H9 (cell line): ENCODE measurements at regions not wholly inside any gene's neighbourhood (a gene's known extent, or its start where the extent isn't known, plus 50 kb on each side); places are given as distances from the start of the nearest gene placed in this dataset.

Source experiments
- DNase-seq: peaks from one replicate; pipeline ENCODE4 v3.0.0-alpha.2; 2017
- H2AFZ ChIP-seq: one replicate; pipeline ENCODE4 v1.6.1; 2013; ENCODE audit warnings: mild to moderate bottlenecking, low read length, control low read depth, moderate library complexity
- H2AK5ac ChIP-seq: 2 replicates; pipeline ENCODE4 v1.6.1; 2013; ENCODE audit warnings: low read length, control low read depth, mixed read lengths; ENCODE audit not compliant: insufficient read length
- H2BK120ac ChIP-seq: one replicate; pipeline ENCODE4 v1.6.1; 2013; ENCODE audit warnings: low read depth, mild to moderate bottlenecking, low read length, control low read depth, inconsistent platforms; ENCODE audit not compliant: poor library complexity, severe bottlenecking
- H2BK12ac ChIP-seq: 2 replicates; pipeline ENCODE4 v1.6.1; 2013; ENCODE audit warnings: low read length, control low read depth, mixed read lengths, low read depth; ENCODE audit not compliant: insufficient read length
- H2BK15ac ChIP-seq: 2 replicates; pipeline ENCODE4 v1.6.1; 2013; ENCODE audit warnings: low read depth, low read length, control low read depth
- H2BK20ac ChIP-seq: one replicate; pipeline ENCODE4 v1.6.1; 2013; ENCODE audit warnings: low read depth, mild to moderate bottlenecking, low read length, control low read depth, inconsistent platforms; ENCODE audit not compliant: poor library complexity, severe bottlenecking
- H2BK5ac ChIP-seq: 2 replicates; pipeline ENCODE4 v1.6.1; 2013; ENCODE audit warnings: low read length, control low read depth, mixed read lengths; ENCODE audit not compliant: insufficient read length
- H3K14ac ChIP-seq: 2 replicates; pipeline ENCODE4 v1.6.1; 2013; ENCODE audit warnings: low read length, control low read depth; ENCODE audit not compliant: insufficient read depth
- H3K18ac ChIP-seq: 2 replicates; pipeline ENCODE4 v1.6.1; 2013; ENCODE audit warnings: low read depth, mild to moderate bottlenecking, mixed read lengths, low read length, control low read depth; ENCODE audit not compliant: insufficient read length
- H3K23ac ChIP-seq: 2 replicates; pipeline ENCODE4 v1.6.1; 2013; ENCODE audit warnings: low read length, control low read depth, mixed read lengths, low read depth; ENCODE audit not compliant: insufficient read length
- H3K23me2 ChIP-seq: 2 replicates; pipeline ENCODE4 v1.6.1; 2013; ENCODE audit warnings: low read depth, mild to moderate bottlenecking, mixed read lengths, low read length, control low read depth; ENCODE audit not compliant: insufficient read length, poor library complexity, severe bottlenecking
- H3K27ac ChIP-seq: 2 replicates; pipeline ENCODE4 v1.5.1; 2013; ENCODE audit warnings: low read length, control low read depth, mixed read lengths, low read depth; ENCODE audit not compliant: insufficient read length
- H3K27me3 ChIP-seq: 2 replicates; pipeline ENCODE4 v1.6.1; 2013; ENCODE audit warnings: low read length, control low read depth, inconsistent platforms; ENCODE audit not compliant: insufficient read depth
- H3K4ac ChIP-seq: 2 replicates; pipeline ENCODE4 v1.6.1; 2013; ENCODE audit warnings: low read depth, mild to moderate bottlenecking, control low read depth, inconsistent platforms, low read length, moderate library complexity
- H3K4me1 ChIP-seq: 2 replicates; pipeline ENCODE4 v1.6.1; 2013; ENCODE audit warnings: low read length, control low read depth, inconsistent platforms; ENCODE audit not compliant: insufficient read depth
- H3K4me2 ChIP-seq: 2 replicates; pipeline ENCODE4 v1.6.1; 2013; ENCODE audit warnings: low read length, control low read depth, mixed read lengths; ENCODE audit not compliant: insufficient read length, insufficient read depth
- H3K56ac ChIP-seq: 2 replicates; pipeline ENCODE4 v1.6.1; 2013; ENCODE audit warnings: low read depth, mild to moderate bottlenecking, mixed read lengths, low read length, control low read depth; ENCODE audit not compliant: insufficient read length
- H3K79me1 ChIP-seq: 2 replicates; pipeline ENCODE4 v1.6.1; 2013; ENCODE audit warnings: low read depth, mild to moderate bottlenecking, moderate library complexity, low read length, control low read depth, inconsistent platforms; ENCODE audit not compliant: insufficient read depth, poor library complexity, severe bottlenecking
- H3K79me2 ChIP-seq: 2 replicates; pipeline ENCODE4 v1.6.1; 2013; ENCODE audit warnings: low read length, control low read depth, inconsistent platforms; ENCODE audit not compliant: insufficient read depth
- H3K9ac ChIP-seq: 2 replicates; pipeline ENCODE4 v1.6.1; 2013; ENCODE audit warnings: low read length, control low read depth, mixed read lengths; ENCODE audit not compliant: insufficient read length; ENCODE audit errors: extremely low read depth
- H3K9me3 ChIP-seq: one replicate; pipeline ENCODE4 v1.6.1; 2013; ENCODE audit warnings: low read depth, low read length, inconsistent platforms; ENCODE audit not compliant: control insufficient read depth
- H3T11ph ChIP-seq: one replicate; pipeline ENCODE4 v1.6.1; 2013; ENCODE audit warnings: mild to moderate bottlenecking, low read length, control low read depth, inconsistent platforms
- H4K20me1 ChIP-seq: one replicate; pipeline ENCODE4 v1.6.1; 2013; ENCODE audit not compliant: control insufficient read depth, insufficient read length, insufficient read depth
- H4K5ac ChIP-seq: 2 replicates; pipeline ENCODE4 v1.6.1; 2013; ENCODE audit warnings: low read depth, mild to moderate bottlenecking, mixed read lengths, low read length, control low read depth; ENCODE audit not compliant: insufficient read length
- H4K8ac ChIP-seq: replicated peaks from 2 replicates; pipeline ENCODE4 v1.6.1; 2013; ENCODE audit warnings: low read length, control low read depth, mixed read lengths, low read depth; ENCODE audit not compliant: insufficient read length
- H4K91ac ChIP-seq: 2 replicates; pipeline ENCODE4 v1.6.1; 2013; ENCODE audit warnings: low read depth, mild to moderate bottlenecking, moderate library complexity, mixed read lengths, low read length, control low read depth; ENCODE audit not compliant: insufficient read length
- H3K27ac Mint-ChIP-seq, 3 experiments: 2 replicates in 2 of 3; 3 replicates in 1 of 3; pipeline ENCODE4 v1.8.0; 2020 to 2021; ENCODE audit warnings: mixed read lengths in 3 of 3, mild to moderate bottlenecking in 1 of 3, moderate library complexity in 1 of 3
- H3K27me3 Mint-ChIP-seq: 2 replicates; pipeline ENCODE4 v1.8.0; 2021; ENCODE audit warnings: low read depth, mild to moderate bottlenecking, moderate library complexity, mixed read lengths
- H3K36me3 Mint-ChIP-seq, 3 experiments: 2 replicates in 2 of 3; 3 replicates in 1 of 3; pipeline ENCODE4 v1.8.0; 2020 to 2021; ENCODE audit warnings: low read depth in 3 of 3, mixed read lengths in 3 of 3; ENCODE audit not compliant: insufficient read depth in 1 of 3
- H3K4me1 Mint-ChIP-seq, 2 experiments: 2 replicates each; pipeline ENCODE4 v1.8.0; 2020; ENCODE audit warnings: mixed read lengths in 2 of 2
- H3K4me3 Mint-ChIP-seq, 2 experiments: 2 replicates in 1 of 2; 3 replicates in 1 of 2; pipeline ENCODE4 v1.8.0; 2020 to 2021; ENCODE audit warnings: mild to moderate bottlenecking in 2 of 2, mixed read lengths in 2 of 2, moderate library complexity in 1 of 2
- H3K9me3 Mint-ChIP-seq, 2 experiments: 2 replicates in 1 of 2; 3 replicates in 1 of 2; pipeline ENCODE4 v1.8.0; 2020; ENCODE audit warnings: mild to moderate bottlenecking in 2 of 2, mixed read lengths in 2 of 2, moderate library complexity in 1 of 2
- WGBS: extraction: QIAGEN DNeasy Blood & Tissue Kit; methylation state at CpG from one replicate; pipeline ENCODE4 v1.1.7; 2013; ENCODE audit warnings: missing lambda C conversion rate, low lambda C conversion rate, mixed read lengths; ENCODE audit not compliant: insufficient read length; ENCODE audit errors: extremely low coverage; 5-methylcytosine and 5-hydroxymethylcytosine counted together
- TF ChIP-seq, protein P1 (sequence below): fragments of 200-600 bp; sonication (generic); conservative IDR thresholded peaks from 3 replicates; pipeline ENCODE4 v1.8.0; 2021; ENCODE audit warnings: antibody characterized with exemption, mild to moderate bottlenecking

DNA sequence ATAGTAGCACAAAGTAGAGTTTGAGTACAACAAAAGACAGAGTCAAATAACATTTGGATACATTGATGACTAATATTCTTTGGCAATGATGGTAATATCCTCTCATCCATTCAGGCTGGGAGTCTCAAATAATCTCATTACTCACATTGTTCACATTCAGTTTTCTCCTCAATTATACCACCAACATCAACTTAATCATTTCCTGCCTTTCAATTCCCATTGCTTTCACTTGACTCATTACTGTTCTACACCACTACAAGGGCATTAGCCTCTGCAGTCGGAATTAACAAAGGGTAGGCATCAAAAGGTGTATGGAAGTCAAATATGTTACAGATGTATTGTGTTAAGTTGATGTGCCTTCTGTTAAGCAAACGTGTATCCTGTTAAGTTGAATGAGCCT, 518.4 kb upstream of the SLITRK1 start:
- no peak overlapping the region for H2BK12ac ChIP-seq
- no peaks in the 10 kb centered on the region for H3K79me2 ChIP-seq
- peaks cover 12% of the 10 kb centered on the region for H3K9me3 ChIP-seq
- no peak overlapping the region for H3K14ac ChIP-seq
- no peak overlapping the region for H2BK20ac ChIP-seq
- Mint-ChIP-seq H3K36me3 (peaks cover 4 to 17% (median 11%) of the 10 kb centered on the region in 3 experiments; a peak in 6 of 7 replicates), H3K4me3 (no peak overlapping the region), H3K9me3 (peaks cover 19 to 21% of the 10 kb centered on the region in 2 experiments), H3K27ac (no peak overlapping the region), H3K27me3 (no peaks in the 10 kb centered on the region), H3K4me1 (no peaks in the 10 kb centered on the region)
- no peak for DNase-seq
- WGBS = no CpG with 5 or more reads among the region's 2 CpGs
- no peak overlapping the region for H3K18ac ChIP-seq
- H4K20me1 ChIP-seq = no peaks in the 10 kb centered on the region
- H3K27me3 ChIP-seq = no peaks in the 10 kb centered on the region
- no peak overlapping the region for H3K27ac ChIP-seq
- H3K23ac ChIP-seq = no peak overlapping the region
- no peak overlapping the region for H3K4me2 ChIP-seq
- no peaks in the 10 kb centered on the region for H3K23me2 ChIP-seq
- no peak overlapping the region for H4K91ac ChIP-seq
- no peak overlapping the region for H3K4ac ChIP-seq
- H4K8ac ChIP-seq = no peak overlapping the region
- H3K79me1 ChIP-seq = no peaks in the 10 kb centered on the region
- no peak overlapping the region for H3K9ac ChIP-seq
- H2BK120ac ChIP-seq = no peak overlapping the region
- no peak overlapping the region for H2AK5ac ChIP-seq
- no peak overlapping the region for H3K56ac ChIP-seq
- H2AFZ ChIP-seq = no peak overlapping the region
- H4K5ac ChIP-seq = no peak overlapping the region
- H3T11ph ChIP-seq = no peak overlapping the region
- TF ChIP-seq, protein P1, sequence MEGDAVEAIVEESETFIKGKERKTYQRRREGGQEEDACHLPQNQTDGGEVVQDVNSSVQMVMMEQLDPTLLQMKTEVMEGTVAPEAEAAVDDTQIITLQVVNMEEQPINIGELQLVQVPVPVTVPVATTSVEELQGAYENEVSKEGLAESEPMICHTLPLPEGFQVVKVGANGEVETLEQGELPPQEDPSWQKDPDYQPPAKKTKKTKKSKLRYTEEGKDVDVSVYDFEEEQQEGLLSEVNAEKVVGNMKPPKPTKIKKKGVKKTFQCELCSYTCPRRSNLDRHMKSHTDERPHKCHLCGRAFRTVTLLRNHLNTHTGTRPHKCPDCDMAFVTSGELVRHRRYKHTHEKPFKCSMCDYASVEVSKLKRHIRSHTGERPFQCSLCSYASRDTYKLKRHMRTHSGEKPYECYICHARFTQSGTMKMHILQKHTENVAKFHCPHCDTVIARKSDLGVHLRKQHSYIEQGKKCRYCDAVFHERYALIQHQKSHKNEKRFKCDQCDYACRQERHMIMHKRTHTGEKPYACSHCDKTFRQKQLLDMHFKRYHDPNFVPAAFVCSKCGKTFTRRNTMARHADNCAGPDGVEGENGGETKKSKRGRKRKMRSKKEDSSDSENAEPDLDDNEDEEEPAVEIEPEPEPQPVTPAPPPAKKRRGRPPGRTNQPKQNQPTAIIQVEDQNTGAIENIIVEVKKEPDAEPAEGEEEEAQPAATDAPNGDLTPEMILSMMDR = no peak
- H3K4me1 ChIP-seq = no peaks in the 10 kb centered on the region
- no peak overlapping the region for H2BK15ac ChIP-seq
- no peak overlapping the region for H2BK5ac ChIP-seq
